SK-N-MC (cell line): ENCODE measurements at regions not wholly inside any gene's neighbourhood (a gene's known extent, or its start where the extent isn't known, plus 50 kb on each side); places are given as distances from the start of the nearest gene placed in this dataset.
A peak's percentile ranks its signal among the peaks of the same experiment; 100 is the strongest.

Experiments
- DNase-seq: peaks from one replicate; pipeline ENCODE4 v3.0.0-alpha.2; 2011; ENCODE audit warnings: low read depth, low spot score
- H3K27ac ChIP-seq: fragments of 200-600 bp; sonication (generic); 2 replicates; pipeline ENCODE4 v1.5.1; 2016; ENCODE audit warnings: mixed run types
- H3K36me3 ChIP-seq: fragments of 200-600 bp; sonication (generic); 2 replicates; pipeline ENCODE4 v1.6.1; 2017; ENCODE audit warnings: antibody characterized with exemption, low read length, mixed read lengths; ENCODE audit not compliant: insufficient read depth
- H3K4me3 ChIP-seq: fragments of 200-600 bp; sonication (generic); 2 replicates; pipeline ENCODE4 v1.5.1; 2016
- H3K9ac ChIP-seq: fragments of 200-600 bp; sonication (generic); 2 replicates; pipeline ENCODE4 v1.8.0; 2017; ENCODE audit warnings: mixed run types, mixed read lengths; ENCODE audit not compliant: insufficient read length
- H3K9me3 ChIP-seq: fragments of 200-600 bp; sonication (generic); 2 replicates; pipeline ENCODE4 v1.6.1; 2017; ENCODE audit warnings: low read depth, mild to moderate bottlenecking, antibody characterized with exemption, low read length, moderate library complexity, mixed read lengths
- EZH2 ChIP-seq: fragments of 200-600 bp; sonication (generic); IDR thresholded peaks from one replicate; pipeline ENCODE4 v1.6.1; 2017; ENCODE audit warnings: antibody characterized with exemption
- FOXP2 ChIP-seq: optimal IDR thresholded peaks from 2 replicates; pipeline ENCODE3; 2011; ENCODE audit warnings: mild to moderate bottlenecking, moderate library complexity; ENCODE audit not compliant: insufficient read depth; ENCODE audit errors: extremely low read length, control extremely low read depth
- POLR2AphosphoS5 ChIP-seq: IDR thresholded peaks from 2 replicates; pipeline ENCODE4 v1.6.1; 2012; ENCODE audit warnings: mild to moderate bottlenecking, low read depth, low read length, borderline replicate concordance

DNA sequence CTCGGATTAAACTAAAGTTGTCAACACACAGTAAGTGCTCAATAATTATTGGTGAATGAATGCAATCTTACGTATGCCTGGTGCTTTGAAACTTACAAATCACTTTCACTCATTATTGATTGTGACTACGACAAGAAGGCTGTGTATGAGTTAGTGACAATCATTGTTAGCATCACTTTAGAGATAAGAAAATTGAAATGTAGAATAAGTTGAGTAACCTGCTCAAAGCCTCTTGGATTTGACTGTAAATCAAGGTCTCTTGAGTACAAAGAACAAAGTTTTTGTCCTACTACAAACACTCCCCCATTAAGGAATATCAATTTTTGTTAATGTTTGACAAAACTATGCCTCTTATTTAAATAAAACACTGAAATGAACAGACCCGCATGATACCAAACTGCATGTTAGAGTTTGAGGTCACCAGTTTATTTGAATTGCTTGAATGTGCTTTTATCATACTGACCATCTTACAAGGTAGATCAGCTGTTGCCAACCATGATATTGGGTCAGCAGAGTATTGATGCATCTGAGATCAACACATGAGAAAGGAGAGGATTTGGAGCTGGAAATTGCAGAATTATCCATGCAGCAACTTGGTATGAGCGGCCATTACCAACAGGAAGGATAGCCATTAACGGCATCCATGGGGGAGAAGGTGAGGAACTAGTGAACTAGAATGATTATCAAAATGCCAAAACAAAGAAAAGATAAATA is 142.1 kb downstream of the IRS1 start:
- no peak overlapping the region for H3K27ac ChIP-seq
- TF ChIP-seq EZH2: no peak
- TF ChIP-seq POLR2AphosphoS5: no peak
- no peaks in the 10 kb centered on the region for H3K36me3 ChIP-seq
- H3K9me3 ChIP-seq: no peaks in the 10 kb centered on the region
- no peak for DNase-seq
- no peak overlapping the region for H3K4me3 ChIP-seq
- no peak overlapping the region for H3K9ac ChIP-seq

DNA sequence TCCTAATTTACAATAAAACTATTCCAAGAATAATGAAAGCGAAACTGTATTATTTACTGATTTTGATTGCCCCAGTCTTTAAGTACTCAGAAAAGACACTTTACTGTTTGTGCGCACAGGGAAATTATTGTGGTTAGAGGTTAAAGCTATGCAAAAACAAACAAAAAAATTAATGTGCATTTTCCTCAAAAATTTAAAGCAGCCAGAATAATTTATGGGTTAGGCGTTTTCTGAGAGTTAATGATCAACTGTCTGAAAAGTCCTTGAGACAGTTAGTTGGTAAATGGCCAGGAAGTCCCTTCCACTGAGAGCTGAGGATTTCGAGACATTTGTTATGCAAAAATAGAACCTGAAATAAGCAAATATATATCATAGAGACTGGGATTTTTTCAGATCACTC is 143.3 kb downstream of the IRS1 start:
- H3K9ac ChIP-seq: no peak overlapping the region
- no peaks in the 10 kb centered on the region for H3K36me3 ChIP-seq
- TF ChIP-seq EZH2: no peak
- TF ChIP-seq FOXP2: no peak
- TF ChIP-seq POLR2AphosphoS5: no peak
- H3K27ac ChIP-seq: no peak overlapping the region
- no peak for DNase-seq
- no peaks in the 10 kb centered on the region for H3K9me3 ChIP-seq
- no peak overlapping the region for H3K4me3 ChIP-seq

DNA sequence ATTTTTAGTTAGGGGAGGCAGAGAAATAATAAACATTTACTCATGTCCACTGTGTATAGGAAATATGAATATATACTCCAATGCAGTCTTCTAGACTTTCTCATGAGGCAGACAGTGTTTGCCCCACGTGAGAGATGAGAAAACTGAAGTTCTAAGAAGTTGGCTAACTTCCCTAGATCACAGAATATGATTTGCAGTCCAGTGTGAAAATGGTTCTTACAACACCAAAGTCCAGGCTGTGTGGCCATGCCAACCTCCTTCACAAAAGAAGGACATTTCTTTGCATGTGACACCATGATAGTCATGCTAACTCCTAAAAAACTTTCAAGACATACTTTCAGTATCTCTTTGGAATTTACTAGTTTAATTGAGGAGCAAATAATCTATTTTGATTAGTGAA is 143.7 kb downstream of the IRS1 start:
- no peak overlapping the region for H3K27ac ChIP-seq
- no peak overlapping the region for H3K9ac ChIP-seq
- H3K36me3 ChIP-seq: no peaks in the 10 kb centered on the region
- no peak for DNase-seq
- H3K9me3 ChIP-seq: no peaks in the 10 kb centered on the region
- TF ChIP-seq FOXP2: no peak
- no peak for TF ChIP-seq EZH2
- no peak for TF ChIP-seq POLR2AphosphoS5
- H3K4me3 ChIP-seq: no peak overlapping the region

DNA sequence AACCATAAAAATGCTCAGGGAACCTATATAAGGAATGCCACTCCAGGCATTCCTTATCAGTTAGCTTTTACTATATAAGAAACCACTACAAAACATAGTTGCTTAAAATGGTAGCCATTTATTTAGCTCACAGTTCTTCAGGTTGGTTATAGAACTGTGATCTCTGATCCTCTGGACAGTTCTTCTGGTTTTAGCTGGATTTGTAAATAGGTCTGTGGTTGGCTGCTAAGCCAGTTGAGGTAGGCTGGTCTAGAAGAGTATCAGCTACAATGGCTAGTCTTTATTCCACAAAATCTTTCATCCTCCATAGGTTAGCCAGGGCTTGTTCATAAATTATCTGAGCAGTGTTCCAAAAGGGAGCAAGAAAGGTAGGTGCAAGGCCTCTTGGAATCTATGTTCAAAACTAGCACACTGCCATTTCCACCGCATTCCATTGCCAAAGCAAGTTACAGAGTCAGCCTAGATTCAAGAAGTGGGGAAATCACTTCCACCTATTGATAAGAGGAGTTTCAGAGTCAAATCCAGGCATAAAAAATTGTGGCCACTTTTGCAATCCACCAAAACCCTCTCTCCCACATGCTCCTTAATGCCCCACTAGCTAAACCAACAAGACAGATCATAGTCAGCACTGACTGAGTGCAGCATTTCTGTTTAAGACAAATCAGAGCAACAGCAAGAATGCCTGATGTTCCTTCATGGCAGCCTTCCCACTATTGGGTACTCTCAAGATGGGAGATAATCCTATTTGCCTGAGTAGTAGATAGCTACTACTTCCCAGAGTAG is 146.4 kb downstream of the IRS1 start:
- H3K9me3 ChIP-seq: 0 out of 2 replicates have a peak, but pooled peaks cover 3% of the 10 kb centered on the region
- no peak for DNase-seq
- H3K27ac ChIP-seq: no peak overlapping the region
- TF ChIP-seq EZH2 (no peak), POLR2AphosphoS5 (no peak), FOXP2 (no peak)
- no peak overlapping the region for H3K4me3 ChIP-seq
- no peaks in the 10 kb centered on the region for H3K36me3 ChIP-seq
- no peak overlapping the region for H3K9ac ChIP-seq

DNA sequence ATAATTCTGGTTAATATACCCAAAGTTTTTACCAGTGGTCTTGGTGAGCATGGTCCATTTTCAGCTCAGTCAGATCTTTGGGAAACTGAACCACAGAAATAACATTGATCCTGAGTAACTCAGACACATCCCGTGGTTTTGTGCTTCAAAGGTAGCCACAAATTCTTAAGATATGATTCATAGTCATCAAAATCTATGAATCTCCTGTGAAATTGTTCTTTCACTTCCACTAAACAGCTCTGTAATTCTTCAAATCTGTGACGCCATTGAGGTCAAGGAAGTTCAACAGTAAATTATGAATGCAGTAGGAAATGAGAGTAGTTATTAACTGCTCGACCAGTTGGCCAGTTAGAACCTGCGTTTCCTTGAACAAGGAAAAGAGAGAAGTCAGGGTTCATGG is 147.3 kb downstream of the IRS1 start:
- Histone ChIP-seq H3K4me3 (no peak overlapping the region), H3K9ac (no peak overlapping the region), H3K27ac (no peak overlapping the region)

DNA sequence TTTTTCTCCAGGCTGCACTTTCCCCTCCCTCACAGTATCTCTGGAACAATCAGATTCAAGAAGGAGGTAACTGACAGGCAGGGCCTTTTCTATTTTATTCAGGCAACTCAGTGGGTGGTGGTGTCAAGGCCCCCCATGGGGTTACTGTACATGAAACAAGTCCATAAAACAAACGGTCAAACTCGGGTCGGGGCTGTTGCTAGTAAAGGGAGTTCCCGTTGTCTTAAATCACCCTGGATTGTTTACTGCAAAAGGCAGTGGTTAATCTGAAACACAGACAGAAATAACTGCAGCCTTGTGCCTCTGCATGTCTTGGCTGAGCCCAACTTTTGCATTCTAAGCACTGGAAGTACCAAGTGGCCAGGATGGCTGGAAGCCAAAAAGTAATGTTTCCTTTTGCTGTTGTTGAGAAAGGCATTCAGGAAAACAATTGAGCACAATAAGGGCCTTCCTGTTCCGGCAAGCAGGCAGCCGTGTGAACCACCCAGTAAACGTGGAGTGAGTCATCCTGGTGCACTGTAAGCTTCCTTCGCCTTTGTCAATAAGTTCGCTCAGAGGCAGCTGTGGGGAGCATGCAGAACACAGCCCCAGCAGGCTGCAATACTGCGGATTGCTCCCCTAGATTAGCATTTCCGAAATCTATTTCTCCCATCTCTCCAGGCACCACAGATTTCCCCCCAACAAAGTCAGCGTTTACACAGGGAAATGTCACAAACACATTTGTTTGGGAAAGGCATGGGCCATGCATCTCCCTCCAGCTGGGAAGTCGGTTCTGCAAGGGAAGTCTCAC is 149.6 kb downstream of the IRS1 start:
- TF ChIP-seq FOXP2 (peak; percentile 86), POLR2AphosphoS5 (no peak)
- Histone ChIP-seq H3K9me3 (0 out of 2 replicates have a peak, but pooled peaks cover 3% of the 10 kb centered on the region), H3K4me3 (peak overlapping the region; percentile 28), H3K36me3 (no peaks in the 10 kb centered on the region), H3K27ac (peak overlapping the region; percentile 58), H3K9ac (no peak overlapping the region)
- peak; percentile 85 for DNase-seq

More for the DNA sequence above, 147.3 kb downstream of the IRS1 start:
- Histone ChIP-seq H3K36me3 (no peaks in the 10 kb centered on the region), H3K9me3 (0 out of 2 replicates have a peak, but pooled peaks cover 3% of the 10 kb centered on the region)
- TF ChIP-seq POLR2AphosphoS5: no peak
- no peak for TF ChIP-seq FOXP2
- TF ChIP-seq EZH2: no peak
- no peak for DNase-seq

DNA sequence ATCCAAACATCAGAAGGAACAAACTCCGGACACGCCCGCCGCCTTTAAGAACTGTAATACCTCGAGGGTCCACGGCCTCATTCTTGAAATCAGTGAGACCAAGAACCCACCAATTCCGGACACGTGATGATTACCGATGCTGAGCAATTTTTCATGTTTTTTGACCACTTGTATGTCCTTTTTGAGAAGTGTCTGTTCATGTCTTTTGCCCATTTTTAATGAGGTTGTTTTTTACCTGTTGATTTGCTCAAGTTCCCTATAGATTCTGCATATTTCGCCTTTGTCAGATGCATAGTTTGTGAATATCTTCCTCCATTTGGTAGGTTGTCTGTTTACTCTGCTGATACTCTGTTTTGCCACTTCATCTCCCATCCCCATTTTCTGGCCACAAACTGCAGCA is 150.4 kb downstream of the IRS1 start:
- H3K9me3 ChIP-seq: 0 out of 2 replicates have a peak, but pooled peaks cover 3% of the 10 kb centered on the region
- TF ChIP-seq FOXP2: no peak
- no peak for TF ChIP-seq POLR2AphosphoS5
- no peak for DNase-seq
- no peaks in the 10 kb centered on the region for H3K36me3 ChIP-seq
- peak overlapping the region; percentile 28; the same call in 1 of the 2 replicates for H3K4me3 ChIP-seq
- no peak overlapping the region for H3K9ac ChIP-seq
- 0 out of 2 replicates have a peak overlapping the region, but pooled peaks have one; percentile 58 for H3K27ac ChIP-seq
